GM21723 (cell line): ENCODE measurements at regions not wholly inside any gene's neighbourhood (a gene's known extent, or its start where the extent isn't known, plus 50 kb on each side); places are given as distances from the start of the nearest gene placed in this dataset.
A peak's percentile ranks its signal among the peaks of the same experiment; 100 is the strongest.

Experiments used
- ATAC-seq: cut with Tn5 transposase; IDR thresholded peaks from one replicate; pipeline ENCODE4 v1.9.1; 2021; ENCODE audit warnings: mild to moderate bottlenecking, moderate library complexity; ENCODE audit not compliant: unreplicated experiment

DNA sequence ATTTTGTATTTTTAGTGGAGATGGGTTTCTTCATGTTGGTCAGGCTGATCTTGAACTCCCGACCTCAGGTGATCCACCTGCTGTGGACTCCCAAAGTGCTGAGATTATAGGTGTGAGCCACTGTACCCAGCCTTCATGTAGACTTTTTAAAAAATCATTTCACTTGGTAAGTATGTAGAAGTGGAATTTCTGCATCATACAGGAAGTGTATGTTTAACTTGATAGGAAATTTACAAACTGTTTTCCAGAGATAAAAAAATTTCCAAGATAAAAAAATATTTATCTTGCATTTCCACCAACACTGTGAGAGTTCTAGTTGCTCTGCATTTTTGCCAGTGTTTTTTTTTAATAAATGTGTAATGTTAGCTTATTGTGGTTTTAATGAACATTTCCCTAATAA, 155.8 kb downstream of the ZNF608 start:
- ATAC-seq = no peak

DNA sequence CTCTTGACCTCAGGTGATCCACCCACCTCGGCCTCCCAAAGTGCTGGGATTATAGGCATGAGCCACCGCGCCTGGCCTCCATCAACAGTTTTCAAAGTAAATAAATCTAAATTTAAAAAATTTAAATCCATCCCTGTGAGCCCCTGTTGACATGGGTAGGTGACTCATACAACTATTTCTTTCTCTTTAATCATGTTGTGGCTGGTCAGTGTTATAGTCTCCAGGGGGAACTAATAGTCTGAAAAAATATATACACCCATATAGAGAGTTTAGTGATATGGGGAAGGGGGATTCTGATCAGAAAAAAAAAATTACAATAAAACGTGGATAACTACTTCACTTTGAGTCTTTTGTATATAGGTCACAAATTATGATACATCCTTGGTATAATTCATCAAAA, 159.2 kb downstream of the ZNF608 start:
- no peak for ATAC-seq

DNA sequence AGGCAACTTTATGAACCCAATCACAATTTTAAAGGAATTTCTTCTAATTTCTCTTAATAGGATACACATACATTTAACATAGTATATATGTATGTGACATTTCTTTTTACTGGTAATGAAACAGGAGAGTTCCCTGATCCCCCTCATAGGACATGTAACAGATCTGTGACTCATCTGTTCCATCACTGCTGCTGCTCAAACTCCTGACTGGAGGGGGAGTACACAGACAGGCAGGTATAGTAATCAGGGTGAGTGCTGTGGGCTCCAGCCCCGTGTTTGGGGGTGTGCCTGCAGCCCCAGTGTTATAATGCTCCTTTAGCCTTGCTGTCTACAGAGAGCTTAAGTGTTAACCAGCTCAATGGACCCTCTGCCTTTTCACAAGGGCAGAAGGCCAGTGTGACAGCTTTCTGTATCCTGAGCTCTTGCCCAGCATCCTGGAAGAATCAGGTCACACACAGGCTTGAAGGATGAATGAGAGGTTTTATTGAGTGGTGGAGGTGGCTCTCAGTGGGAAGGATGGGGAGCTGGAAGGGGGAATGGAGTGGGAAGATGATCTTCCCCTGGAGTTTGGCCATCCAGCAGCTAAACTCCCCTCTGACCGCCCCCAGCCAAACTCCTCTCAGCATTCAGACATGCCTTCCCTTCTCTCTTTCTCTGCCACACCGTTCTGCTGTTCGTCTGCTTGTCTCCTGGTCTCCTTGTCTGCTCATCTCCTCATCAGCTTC, 161.3 kb downstream of the ZNF608 start:
- no peak for ATAC-seq

DNA sequence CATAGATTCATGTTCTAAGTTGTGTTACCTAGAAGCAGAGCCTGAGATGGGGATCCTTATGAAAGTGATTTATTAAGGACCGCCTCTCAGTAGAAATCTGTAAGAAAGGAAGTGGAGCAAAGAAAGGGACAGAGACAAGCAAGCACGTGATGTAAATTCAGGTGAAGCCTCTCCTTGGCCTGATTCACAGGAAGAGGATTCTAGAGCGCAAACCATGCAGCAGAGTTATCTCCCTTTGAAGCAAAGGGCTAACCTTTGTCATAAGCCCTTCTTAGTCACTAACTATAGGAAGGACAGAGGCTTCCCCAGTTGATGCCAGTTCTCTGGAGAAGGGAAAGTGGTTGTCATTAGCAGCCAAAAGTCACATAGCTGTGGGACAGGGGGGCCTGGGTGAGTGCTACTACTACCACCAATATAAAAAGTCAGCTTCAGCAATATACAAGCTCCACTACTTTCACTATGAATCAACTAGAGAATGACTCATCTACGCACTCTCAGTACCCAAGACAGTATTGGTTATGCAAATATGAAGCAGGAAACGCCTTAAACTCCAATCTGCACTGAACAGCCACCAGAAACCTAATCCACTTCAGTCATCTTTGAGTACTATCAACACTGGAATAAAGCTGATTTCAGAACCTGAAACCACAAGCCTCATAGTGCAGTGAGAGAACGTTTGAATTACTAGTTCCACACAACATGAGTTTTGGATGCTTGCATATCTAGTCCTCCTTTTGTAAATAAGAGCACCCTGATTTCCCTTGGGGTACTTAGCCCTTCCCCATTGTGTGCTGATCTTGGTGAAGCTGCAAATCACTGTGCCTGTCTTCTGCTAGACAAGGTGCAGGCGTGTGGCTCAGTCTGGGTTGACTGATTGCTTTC, 162.7 kb downstream of the ZNF608 start:
- ATAC-seq = peak; percentile 98

DNA sequence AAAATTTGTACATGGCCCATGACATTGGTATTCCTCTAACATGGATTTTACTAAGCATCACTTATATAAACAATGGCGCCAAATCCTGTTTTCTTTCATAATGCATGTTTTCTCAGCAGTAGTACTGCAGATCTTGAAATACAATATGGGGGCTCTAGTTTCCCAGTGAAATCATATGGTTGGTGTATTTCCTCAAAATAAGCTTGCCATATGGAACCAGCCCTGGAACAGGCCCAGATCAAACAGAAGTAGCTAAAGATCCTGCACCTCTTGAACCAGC, 163.9 kb downstream of the ZNF608 start:
- ATAC-seq = no peak

DNA sequence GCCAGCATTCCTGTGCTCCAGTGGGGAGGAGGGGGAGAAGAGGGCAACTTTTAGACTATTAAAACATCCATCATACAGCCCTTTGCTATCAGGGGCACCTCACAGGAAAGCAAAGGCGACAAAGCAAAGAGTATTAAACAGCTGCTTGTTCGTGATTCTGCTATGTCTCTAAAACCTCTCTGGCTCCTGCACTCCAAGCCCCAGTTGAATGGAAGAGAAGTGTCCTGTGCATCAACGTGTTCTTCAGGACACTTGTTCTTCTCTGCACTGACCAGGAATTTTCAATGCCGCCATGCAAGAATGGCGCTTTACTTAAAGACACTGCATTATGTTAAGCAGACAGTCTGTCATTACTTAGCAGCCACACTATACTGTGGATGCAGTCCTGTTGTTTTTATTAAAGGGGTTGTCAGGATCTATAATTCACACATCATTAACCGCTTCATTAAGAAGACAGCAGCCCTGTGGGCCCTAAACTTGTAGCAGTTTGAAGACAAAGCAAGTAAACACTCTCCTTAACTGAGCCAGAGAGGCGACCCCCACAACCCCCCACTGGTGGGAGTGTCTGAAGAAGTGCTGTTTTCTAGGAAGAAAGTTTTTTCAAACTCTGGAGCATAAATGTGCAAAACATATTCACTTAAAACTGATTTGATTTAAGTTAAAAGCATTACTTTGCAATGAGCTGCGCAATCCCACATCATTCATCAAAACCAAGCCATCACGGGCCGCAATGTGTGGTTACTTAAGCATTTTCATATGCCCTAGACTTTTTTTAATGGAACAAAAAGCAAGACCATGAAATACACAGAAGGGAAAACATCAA, 164.5 kb downstream of the ZNF608 start:
- no peak for ATAC-seq

DNA sequence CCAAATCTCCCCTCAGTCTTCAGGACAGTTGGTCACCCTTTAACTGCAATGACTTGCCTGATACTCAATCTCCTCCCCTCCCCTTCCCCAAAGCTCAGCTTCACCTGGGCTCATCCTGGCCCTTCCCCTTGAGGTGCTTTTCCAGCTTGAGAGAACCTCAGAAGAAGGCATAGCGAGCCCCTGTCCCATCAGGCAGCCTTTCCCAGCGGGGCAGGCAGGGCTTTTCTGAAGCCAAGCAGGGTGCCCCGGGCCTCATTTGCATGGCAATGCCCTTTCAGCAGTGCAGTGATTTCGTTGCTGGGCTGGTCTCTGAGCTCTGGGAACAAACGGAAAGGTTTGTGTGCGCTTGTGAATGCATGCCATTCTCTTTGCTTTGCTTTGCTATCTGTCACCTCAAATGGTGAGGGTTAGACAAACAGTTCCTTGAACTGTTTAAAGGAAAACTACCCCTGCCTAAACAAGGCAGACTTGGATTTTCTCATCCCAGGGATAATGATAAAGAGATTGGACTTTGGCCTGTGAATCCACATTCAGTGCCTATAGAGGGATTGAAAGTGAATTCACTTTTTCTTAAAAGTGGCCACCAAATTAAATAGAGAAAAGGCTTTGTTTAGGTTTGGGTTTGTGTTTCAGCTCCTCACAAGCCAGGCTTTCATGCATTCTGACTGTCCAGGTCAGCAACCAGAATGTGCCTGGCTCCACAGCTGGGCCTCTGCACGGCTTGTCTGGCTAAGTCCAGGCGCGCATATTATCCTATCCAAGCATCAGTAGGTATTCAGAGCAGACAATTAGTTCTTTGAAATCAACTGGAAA, 165.3 kb downstream of the ZNF608 start:
- ATAC-seq = no peak

DNA sequence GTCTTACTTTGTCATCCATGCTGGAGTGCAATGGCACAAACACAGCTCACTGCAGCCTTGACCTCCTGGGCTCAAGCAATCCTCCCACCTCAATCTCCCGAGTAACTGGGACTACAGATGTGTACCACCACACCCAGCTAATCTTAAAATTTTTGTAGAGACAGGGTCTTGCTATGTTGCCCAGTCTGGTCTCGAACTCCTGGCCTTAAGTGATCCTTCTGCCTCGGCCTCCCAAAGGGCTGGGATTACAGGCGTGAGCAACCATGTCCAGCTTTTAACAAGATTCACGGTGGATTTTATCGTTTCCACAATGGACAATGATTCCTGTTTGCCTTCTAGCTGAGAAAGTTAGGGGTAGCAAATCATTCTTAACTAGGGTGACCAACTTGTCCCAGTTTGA, 165.9 kb downstream of the ZNF608 start:
- ATAC-seq = no peak

DNA sequence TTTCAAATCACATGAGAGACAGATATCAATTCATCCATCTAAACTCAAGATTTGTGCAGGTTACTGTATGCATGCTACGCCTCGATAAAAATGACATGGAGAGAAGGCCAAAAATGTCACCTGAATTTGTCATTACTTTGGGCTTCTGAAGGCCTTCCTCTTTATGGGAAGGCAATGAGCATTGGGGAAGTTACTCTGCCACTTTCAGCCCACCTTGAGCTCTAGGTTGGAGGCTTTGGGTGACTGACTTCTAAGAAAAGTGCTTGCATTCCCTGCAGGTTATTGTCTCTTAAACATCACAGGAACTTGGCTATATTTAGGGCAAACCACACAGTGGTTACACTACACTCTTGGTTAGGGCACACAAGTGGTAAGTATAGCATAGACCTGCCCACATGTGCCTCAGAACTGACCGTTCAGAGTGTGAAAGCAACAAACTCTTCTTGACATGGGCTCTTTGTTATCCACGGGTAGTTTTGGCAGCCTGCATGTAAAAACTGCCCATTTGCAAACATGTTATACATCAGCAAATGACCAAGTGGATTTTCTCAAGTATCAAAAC, 169.5 kb downstream of the ZNF608 start:
- ATAC-seq = peak; percentile 94

DNA sequence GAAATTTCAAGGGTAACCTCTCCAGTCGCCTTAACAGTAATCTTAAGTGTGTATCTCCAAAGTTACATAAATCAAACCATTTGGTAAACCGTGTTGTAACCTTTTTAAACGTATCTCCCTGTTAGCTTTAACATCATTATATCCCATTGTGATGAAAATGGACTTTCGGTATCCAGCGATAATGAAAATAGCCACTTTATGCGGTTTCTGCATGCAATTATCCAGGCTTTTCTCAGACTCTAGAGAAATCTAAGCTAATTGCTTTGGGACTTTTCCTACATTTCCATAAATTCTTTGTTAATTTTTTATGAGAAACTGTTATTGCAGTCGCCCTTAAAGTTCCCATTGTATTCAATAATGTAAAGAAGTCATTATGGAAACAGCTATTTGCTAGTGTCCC, 170.7 kb downstream of the ZNF608 start:
- ATAC-seq = no peak

DNA sequence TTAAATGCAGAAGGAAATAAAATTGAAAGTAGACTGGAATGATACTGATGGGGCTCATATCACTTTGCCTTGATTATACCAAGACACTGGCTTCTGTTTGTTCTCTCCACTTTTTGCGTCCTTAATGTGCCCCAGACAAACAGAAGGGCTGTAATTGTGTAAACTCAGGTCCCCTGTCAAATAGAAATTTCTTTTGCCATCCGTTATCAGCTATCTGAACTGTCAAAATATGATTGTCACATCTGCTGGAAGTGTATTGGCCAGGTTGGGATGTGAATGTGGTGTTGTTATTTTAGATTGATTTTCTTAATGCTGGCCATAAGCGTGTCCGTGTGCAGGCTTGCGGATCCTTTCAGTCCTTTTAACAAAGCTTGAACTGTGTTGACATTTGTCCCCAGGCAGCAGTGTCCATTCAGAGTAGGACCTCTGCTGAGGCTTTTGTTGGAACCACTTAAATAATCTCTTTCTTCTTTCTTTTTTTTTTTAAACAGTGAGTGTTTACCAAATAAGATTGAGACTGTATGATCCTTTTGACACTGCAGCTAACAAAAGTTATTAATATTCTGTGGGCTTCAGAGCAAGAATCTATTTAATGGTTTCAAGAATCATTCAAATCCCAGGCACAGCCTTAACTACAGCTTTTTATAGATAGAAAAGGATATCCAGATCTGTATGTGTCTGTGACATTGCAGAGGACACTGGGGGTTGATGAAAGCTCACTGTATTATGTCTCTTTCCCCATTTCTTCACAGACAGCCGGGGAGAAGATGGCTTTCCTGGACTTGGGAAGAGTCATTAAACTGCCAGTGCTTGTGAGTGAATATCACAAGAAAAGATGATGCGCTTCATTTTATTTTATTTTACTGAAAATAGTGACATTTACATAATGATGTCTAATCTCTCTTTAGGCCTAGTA, 171.7 kb downstream of the ZNF608 start:
- no peak for ATAC-seq

DNA sequence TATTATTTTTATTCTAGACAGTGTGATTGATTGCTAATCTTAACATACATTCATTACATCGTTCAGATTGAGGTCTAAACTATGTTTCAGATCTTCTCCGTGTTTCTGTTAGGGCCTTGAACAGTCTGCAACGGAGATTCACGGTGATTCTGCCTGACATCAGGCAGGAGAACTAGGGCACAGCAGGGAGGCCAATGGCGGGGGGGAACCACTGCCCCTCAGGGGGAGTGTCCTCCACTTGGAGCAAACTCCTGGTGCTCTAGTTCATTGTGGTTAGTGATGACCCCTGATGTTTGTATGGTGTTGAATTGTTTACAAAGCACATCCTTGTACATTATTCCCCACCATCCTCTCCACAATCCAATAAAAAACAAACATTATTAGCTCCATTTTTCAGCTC, 173.5 kb downstream of the ZNF608 start:
- no peak for ATAC-seq

DNA sequence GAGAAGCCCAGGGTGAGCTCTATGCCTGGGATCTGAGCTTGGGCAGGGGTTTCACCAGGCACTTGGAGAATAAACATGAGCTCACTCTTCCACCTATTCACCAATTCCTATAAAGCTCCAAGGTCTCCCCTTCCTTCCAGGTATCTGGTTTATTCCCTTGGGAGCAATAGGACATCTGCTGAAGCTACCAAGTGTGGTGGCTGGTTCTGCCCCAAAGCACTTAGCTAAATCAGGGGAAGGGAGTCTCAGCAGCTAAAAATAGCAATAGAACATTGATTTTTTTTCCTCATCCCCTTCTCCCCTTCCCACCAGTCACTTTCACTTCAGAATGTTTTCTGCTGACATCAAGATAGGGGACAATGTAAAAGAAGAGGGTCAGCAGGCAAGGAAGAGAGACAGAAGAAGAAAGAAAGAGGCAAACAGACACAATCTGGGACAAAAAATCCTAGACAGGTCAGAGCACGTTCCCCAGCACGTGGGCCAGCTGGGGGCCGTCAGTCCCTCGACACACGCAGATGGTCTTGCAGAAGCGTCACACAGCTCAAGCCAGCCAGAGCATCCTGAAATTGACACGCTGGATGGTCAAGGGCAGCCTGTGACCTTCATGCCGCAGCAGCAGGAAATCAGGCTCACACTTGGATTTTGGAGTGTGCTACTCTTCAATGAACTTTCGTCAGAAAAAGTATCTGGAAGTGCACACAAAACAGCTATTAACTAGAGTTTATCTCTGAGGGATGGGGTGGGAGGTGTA, 176.0 kb downstream of the ZNF608 start:
- no peak for ATAC-seq

DNA sequence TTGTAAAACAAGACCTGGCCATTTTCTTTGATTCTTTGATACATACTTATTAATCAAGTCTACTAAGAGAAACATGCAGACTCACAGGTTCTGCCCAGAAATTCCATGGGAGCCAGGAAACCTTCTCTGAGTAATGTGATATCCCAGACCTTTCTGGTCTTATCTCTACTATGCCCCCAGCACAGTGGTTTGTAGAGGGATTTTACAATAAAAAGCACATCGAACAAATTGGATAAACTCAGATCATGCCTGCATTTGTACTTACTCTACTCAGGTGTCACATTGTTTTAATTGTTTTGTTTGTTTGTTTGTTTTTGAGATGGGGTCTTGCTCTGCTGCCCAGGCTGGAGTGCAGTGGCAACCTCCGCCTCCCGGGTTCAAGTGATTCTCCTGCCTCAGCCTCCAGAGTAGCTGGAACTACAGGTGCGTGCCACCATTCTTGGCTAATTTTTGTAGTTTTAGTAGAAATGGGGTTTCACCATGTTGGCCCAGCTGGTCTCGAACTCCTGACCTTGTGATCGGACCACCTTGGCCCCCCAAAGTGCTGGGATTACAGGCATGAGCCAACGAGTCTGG, 179.5 kb downstream of the ZNF608 start:
- no peak for ATAC-seq

DNA sequence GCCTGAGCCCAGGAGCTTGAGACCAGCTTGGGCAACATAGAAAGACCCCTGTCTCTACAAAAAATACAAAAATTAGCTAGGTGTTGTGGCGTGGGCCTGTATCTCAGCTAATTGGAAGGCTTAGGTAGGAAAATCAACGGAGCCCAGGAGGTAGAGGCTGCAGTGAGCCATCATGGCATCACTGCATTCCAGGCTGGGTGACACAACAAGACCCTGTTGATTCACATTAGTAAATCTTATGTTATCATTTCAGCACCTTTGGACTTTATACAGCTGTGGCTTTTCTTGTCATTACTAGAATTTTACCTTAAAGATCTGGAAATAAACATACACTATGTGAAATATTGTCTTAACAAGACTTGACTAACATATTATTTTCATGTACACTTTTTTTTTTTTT, 185.0 kb downstream of the ZNF608 start:
- ATAC-seq = no peak

DNA sequence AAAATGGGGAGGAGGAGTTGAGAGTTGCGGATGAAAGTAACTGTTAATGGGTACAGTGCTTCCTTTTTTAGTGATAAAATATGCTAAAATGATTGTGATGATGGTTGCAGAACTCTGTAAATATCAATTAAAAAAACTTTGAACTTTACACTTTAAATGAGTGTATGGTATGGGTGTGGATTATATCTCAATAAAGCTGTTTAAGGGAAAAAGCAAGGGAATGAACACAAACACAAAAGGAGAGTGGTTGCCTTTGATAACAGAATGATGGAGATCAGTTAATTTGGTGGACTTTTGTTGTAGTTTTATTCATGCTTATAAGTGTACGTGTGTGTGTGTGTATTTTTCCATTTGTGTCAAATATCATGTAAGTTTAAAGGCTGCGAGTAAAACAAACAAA, 186.1 kb downstream of the ZNF608 start:
- ATAC-seq = no peak

DNA sequence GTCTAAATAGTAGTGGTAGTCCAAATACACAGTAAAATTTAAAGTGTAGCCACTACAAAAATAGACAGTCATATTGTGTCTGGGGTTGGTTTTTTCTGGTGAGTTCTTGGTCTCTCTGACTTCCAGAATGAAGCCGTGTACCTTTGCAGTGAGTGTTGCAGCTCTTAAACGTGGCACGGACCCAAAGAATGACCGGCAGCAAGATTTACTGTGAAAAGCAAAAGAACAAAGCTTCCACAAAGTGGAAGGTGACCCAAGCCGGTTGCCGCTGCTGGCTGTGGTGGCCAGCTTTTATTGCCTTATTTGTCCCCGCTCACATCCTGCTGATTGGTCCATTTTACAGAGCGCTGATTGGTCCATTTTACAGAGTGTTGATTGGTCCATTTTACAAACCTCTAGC, 188.7 kb downstream of the ZNF608 start:
- no peak for ATAC-seq

DNA sequence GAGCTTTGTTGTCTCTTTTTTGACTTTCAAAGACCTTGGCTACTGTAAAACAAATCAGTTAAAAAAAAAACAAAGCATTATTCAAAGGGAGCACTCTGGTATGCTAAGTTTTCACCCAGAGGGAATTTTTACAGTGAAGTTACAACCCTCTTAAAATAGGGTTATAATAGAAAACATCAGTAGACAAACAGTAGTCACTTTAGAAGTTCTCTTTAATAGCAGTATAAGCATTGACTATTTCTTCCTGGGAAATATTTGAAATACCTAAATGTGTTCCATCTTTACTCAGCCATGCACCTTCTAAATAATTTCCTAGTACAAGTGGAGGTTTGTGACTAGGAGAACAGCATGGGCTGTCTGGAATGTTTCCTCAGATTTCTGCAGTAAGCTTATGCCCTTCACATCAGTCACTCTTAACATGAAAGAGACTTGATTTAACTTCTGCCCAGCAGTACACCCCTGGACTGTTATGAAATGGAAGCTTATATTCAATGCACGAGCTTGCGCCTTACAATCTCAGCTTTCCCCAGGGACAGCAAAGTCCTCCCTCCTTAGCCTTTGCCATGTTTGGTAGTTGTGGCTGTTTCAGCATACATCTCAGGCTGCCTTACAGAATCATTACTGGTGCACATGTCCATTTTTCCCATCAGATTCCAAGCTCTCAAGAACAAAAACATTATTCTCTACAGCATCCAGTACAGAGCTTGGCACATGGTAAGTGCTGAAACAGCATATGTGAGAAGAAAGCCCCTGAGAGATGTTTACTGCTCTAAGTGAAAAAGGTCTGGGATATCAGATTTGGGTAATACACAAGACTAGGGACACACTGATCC, 191.5 kb downstream of the ZNF608 start:
- no peak for ATAC-seq
